ENCODE measurements at regions not wholly inside any gene's neighbourhood (a gene's known extent, or its start where the extent isn't known, plus 50 kb on each side); places are given as distances from the start of the nearest gene placed in this dataset.

GRCh38 chr2:215521031-215521430 is 85.2 kb upstream of the FN1 start:
- Histone ChIP-seq H3K9me3 (ENCODE audit: severe bottlenecking) (no peaks in the 10 kb centered on the region), H3K27ac (ENCODE audit: poor library complexity, severe bottlenecking) (no peak overlapping the region), H3K4me3 (ENCODE audit: severe bottlenecking) (no peak overlapping the region), H3K36me3 (ENCODE audit: low read depth) (no peaks in the 10 kb centered on the region), H3K27me3 (ENCODE audit: insufficient read depth, poor library complexity, severe bottlenecking) (no peaks in the 10 kb centered on the region), H3K4me1 (ENCODE audit: insufficient read depth, poor library complexity, severe bottlenecking) (no peaks in the 10 kb centered on the region)
- DNase-seq (ENCODE audit: low spot score) (no peak), ATAC-seq (ENCODE audit: low read depth) (no peak)
- no peak for TF ChIP-seq CTCF (IDR thresholded peaks at IDR 0.05; ENCODE audit: poor library complexity, severe bottlenecking)

- DNase-seq (ENCODE audit: low spot score) (no peak), ATAC-seq (ENCODE audit: low read depth) (no peak)
- Histone ChIP-seq H3K9me3 (ENCODE audit: severe bottlenecking) (no peaks in the 10 kb centered on the region), H3K36me3 (ENCODE audit: low read depth) (no peaks in the 10 kb centered on the region), H3K4me1 (ENCODE audit: insufficient read depth, poor library complexity, severe bottlenecking) (no peaks in the 10 kb centered on the region), H3K27ac (ENCODE audit: poor library complexity, severe bottlenecking) (no peak overlapping the region), H3K27me3 (ENCODE audit: insufficient read depth, poor library complexity, severe bottlenecking) (no peaks in the 10 kb centered on the region), H3K4me3 (ENCODE audit: severe bottlenecking) (no peak overlapping the region)
- TF ChIP-seq CTCF (IDR thresholded peaks at IDR 0.05; ENCODE audit: poor library complexity, severe bottlenecking) = no peak
Observed at GRCh38 chr2:215517391-215517790, 81.5 kb upstream of the FN1 start.

- ATAC-seq (ENCODE audit: low read depth) = no peak
- TF ChIP-seq CTCF (IDR thresholded peaks at IDR 0.05; ENCODE audit: poor library complexity, severe bottlenecking) = no peak
Observed at GRCh38 chr2:215514516-215514915, 78.6 kb upstream of the FN1 start.

GRCh38 chr2:215511454-215512346 is 75.8 kb upstream of the FN1 start:
- no peaks in the 10 kb centered on the region for H3K27me3 ChIP-seq (ENCODE audit: insufficient read depth, poor library complexity, severe bottlenecking)
- TF ChIP-seq CTCF (IDR thresholded peaks at IDR 0.05; ENCODE audit: poor library complexity, severe bottlenecking) = no peak
- ATAC-seq (ENCODE audit: low read depth) (no peak), DNase-seq (ENCODE audit: low spot score) (no peak)
- H3K4me1 ChIP-seq (ENCODE audit: insufficient read depth, poor library complexity, severe bottlenecking) = no peaks in the 10 kb centered on the region
- no peaks in the 10 kb centered on the region for H3K9me3 ChIP-seq (ENCODE audit: severe bottlenecking)
- H3K36me3 ChIP-seq (ENCODE audit: low read depth) = no peaks in the 10 kb centered on the region
- H3K4me3 ChIP-seq (ENCODE audit: severe bottlenecking) = no peak overlapping the region
- no peak overlapping the region for H3K27ac ChIP-seq (ENCODE audit: poor library complexity, severe bottlenecking)

More at GRCh38 chr2:215514516-215514915, 78.6 kb upstream of the FN1 start:
- Histone ChIP-seq H3K4me3 (ENCODE audit: severe bottlenecking) (no peak overlapping the region), H3K4me1 (ENCODE audit: insufficient read depth, poor library complexity, severe bottlenecking) (no peaks in the 10 kb centered on the region), H3K9me3 (ENCODE audit: severe bottlenecking) (no peaks in the 10 kb centered on the region), H3K36me3 (ENCODE audit: low read depth) (no peaks in the 10 kb centered on the region), H3K27me3 (ENCODE audit: insufficient read depth, poor library complexity, severe bottlenecking) (no peaks in the 10 kb centered on the region), H3K27ac (ENCODE audit: poor library complexity, severe bottlenecking) (no peak overlapping the region)
- DNase-seq (ENCODE audit: low spot score) = peak; percentile 62

- Histone ChIP-seq H3K36me3 (ENCODE audit: low read depth) (no peaks in the 10 kb centered on the region), H3K4me3 (ENCODE audit: severe bottlenecking) (no peak overlapping the region), H3K4me1 (ENCODE audit: insufficient read depth, poor library complexity, severe bottlenecking) (peaks cover 4% of the 10 kb centered on the region), H3K27me3 (ENCODE audit: insufficient read depth, poor library complexity, severe bottlenecking) (no peaks in the 10 kb centered on the region), H3K9me3 (ENCODE audit: severe bottlenecking) (no peaks in the 10 kb centered on the region), H3K27ac (ENCODE audit: poor library complexity, severe bottlenecking) (no peak overlapping the region)
- DNase-seq (ENCODE audit: low spot score) = no peak
- no peak for TF ChIP-seq CTCF (IDR thresholded peaks at IDR 0.05; ENCODE audit: poor library complexity, severe bottlenecking)
- ATAC-seq (ENCODE audit: low read depth) = no peak
Observed at GRCh38 chr2:215507836-215508235, 72.0 kb upstream of the FN1 start.

All from RWPE2 (cell line).